GM11168 (cell line): ENCODE measurements at regions not wholly inside any gene's neighbourhood (a gene's known extent, or its start where the extent isn't known, plus 50 kb on each side); places are given as distances from the start of the nearest gene placed in this dataset.

ENCODE experiments used
- in situ Hi-C: fragments of 300-500 bp; cut with MboI; formaldehyde crosslinking; loops from one replicate; pipeline ENCODE4 v1.12.0; 2022; ENCODE audit warnings: low sequenced_read_pairs; ENCODE audit not compliant: unreplicated experiment

DNA sequence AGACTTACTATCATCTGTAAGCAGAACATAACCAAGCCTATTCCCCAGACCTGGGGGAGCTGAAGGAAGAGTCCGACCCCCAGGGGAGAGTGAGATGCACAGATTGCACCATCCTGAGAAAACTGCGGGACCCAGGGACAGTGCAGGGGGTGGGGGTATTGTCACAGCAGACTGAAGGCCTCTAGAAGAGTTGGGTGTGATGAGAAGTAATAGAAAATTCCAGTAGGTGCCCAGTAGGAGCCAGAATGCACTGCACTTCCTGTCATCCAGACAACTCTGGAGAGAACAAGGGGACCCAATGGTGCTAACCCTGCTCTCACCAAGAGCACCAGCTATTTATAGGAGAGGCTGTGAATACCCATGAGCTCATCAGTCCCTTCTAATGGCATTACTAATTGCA lies 190.1 kb downstream of the BCL11B start:
- in situ Hi-C loops, result no loop called here

DNA sequence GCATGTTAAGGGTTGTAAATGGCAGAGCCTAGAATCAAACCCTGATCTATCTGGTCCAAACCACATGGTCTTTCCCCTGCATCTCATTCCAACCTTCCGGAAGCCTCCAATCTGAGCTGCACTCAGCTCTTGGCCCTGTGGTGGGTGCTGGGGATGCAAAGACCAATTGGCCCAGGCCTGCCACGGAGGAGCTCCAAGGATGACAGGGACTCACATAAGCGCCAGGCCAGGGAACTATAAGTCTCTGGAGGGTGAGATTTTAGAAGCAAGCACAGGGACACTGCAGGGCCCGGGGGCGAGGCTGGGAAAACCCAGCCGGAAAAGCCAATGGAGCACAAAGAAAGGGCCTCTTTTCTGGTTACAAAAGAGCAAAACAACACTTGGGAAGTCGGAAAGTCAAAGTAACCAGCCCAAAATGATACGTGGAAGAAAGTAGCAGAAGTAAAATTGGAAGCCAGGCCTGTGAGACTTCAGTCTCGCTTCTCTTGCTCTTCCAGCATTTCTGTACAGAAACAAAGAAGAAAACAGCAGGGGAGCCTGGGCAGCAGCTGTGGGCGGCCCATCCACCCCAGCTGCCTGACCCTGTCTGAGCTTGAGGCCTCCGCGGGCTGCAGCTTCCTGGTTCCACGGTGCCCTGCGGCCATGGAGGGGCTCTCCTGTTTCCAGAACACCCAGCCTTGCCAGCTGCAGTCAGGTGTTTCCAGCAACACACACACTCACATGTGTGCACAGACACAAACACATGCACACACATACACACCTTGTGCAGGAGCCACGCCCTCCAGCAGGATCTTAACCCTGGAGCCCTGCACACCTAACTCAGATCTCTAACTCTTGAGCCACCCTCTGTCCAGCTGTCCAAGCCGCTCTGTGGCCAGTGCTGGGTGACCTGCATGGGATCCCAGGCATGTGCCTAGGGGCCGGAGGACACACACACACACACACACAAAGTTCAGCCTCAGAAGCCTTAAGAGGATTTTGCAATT lies 178.2 kb downstream of the BCL11B start:
- in situ Hi-C loops, result no loop called here

DNA sequence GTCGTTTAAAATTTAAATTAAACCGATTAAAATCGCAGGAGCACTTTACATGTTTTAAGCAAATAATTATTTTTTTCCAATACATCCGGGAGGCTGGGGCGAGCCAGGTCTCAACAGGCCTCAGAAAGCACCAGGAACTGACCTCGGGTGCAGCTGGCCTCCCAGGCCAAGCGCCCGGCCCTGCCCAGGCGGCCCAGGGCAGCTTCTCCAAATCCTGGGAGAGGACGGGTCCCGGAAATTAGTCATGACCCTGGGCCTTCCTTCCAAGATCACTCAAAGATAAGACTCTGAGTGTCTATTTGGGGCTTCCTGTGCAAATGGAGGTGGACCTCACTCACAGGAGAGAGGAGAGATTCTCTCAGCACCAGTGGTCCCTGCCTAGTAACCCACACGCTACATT lies 177.1 kb downstream of the BCL11B start:
- in situ Hi-C loops, result no loop called here

DNA sequence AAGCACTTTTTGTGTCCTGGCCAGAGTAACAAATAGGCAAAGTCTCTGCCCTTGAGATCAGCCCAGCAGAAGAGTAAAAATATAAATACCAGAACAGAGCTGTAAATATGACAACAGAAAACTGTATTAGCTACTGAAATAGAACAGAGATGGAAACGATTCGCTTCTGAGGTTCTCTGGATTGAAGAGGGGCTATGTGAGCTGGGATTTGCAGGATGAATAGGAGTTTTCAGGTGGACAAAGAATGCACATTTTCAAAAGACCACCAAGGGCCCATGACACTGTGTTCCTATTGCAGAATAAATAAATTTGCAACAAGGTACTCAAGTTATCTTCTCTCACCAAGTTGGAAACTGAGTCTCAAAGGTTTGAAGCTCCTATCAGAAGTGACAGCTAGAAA lies 176.6 kb downstream of the BCL11B start:
- in situ Hi-C loops, result no loop called here

DNA sequence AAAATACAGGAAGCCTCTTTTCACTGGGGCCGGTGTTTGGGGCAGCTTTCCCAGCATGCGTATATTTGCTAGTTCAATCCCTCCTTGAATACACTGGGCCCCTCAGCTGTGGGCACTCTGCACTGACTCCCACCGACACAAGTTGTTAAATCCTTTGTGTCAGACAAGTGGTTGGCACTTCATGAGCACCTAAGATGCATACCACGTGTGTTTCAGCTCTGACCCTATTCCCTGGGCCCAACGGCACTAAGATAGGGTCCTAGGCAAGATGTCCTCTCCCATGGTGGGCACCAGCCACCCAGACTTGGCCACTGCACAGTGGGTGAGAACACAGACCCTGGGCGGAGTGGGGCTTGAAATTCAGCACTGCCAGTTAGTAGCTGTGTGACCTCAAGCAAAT lies 173.8 kb downstream of the BCL11B start:
- in situ Hi-C loops, result no loop called here

DNA sequence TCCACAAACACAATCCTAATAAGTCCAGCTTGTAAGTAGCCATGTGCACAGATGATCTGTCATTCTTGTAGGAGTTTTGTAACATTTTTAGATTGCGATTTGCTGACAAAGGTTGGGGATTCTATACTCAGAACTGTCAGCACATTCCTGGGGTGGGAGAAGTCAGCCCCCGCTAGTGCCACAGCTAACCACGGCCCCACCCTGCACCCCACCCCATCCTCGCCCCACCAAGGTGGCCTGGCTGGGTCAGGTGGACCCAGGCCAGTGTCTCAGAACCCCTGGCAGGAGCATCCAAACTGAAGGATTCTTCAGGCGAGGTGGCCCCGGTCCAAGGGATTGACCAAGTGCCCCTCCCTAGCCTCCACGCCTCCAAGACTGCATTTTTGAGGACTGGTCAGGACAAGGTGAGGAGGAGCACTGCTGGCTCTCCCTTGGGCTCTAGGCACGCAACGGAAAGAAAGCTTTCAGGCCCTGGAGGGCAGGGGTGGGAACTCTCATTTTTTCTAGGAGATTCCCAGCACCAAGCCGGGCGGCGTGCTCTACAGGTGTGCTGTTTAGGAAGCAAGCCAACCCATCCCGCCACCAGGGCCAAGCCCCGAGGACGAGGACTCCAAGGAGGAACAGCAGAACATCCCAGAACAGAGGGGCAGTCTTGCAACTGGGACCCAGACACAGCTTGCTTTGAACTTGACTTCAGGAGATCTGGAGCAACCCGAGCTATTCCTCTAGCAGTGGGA lies 172.8 kb downstream of the BCL11B start:
- in situ Hi-C loops, result no loop called here

DNA sequence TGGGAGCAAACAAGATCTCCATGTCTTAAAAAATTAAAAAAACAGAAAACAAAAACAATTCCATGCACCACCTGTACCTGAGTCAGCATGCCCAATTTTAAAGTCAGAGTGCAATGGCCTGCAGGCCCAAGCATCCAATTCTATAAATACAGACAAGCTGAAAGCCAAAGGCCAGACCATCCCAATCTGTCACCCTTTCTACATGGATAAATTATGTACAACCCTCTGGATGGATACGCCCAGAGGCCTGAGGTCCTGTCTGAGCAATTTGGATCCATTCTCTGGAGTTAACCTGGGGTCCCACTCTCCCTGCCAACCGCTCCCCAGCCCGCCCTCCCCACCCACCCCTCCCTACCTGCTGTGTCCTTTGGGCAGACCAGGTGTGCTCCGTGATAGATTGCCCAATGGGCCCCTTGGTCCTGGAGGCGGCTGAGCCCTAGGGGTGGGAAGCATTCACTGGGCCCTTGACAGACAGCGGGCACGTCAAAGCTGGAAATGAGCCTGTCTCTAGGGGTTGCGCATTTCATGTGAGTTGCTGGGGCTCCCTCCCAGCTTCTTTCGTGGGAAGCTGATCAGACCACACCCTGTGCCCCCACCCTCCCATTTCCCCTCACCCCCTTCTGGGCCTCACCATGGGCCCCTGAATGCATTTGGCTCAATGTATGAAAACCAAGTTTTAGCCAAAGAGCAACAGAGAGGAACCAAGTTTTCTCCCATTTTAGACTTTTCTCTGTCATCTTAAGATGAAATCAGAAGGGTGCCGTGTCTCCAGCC lies 171.3 kb downstream of the BCL11B start:
- in situ Hi-C loops, result no loop called here

DNA sequence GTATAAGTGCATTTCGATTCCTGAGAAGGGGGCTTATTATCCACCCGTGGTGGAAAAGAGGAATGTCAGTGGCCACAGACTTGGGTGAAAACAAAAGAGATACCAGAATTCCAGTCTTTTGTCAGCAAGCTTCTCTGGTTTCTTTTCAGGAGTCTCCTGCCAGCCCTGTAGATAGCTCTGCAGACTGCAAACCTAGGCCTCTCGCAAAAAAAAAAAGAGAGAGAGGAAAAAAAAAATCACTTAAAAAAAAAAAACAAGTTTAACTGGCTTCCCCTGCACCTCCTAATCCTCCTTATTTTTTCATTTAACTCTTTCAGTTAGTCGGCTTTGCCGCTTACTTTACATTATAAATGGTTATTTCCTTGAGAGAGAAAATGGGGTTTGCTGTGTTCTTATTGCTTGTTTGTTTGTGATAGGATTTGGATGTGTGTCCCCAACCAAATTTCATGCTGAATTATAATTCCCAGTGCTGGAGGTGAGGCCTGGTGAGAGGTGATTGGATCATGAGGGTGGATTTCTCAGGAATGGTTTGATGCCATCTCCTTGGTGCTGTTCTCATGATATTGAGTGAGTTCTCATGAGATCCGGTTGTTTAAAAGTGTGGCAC lies 170.0 kb downstream of the BCL11B start:
- in situ Hi-C loops, result no loop called here

DNA sequence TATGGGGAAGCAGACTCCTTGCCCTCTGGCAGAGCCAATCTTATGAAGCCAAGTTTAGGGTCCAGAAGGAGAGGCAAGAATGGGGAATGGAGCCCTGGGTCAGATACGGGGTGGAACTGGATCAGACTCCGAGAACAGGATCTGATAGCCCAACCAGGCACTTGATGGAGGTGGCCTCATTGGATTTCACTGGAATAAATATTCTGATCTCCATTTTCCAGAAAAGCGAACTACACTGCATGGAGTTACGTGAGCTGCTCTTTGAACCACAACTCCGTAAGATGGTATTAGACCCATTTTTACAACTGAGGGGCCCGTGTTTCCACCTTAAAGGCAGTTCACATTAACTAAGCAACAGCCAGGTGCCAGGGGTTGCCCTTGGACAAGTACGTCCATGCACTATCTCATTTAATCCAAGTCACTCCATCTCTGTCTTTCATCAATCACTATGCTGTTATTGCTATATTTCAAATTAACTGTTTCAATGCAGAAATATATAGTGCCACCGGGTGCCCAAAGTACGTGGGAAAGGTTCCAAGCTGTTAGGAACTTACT lies 155.2 kb downstream of the BCL11B start:
- in situ Hi-C loops, result no loop called here

DNA sequence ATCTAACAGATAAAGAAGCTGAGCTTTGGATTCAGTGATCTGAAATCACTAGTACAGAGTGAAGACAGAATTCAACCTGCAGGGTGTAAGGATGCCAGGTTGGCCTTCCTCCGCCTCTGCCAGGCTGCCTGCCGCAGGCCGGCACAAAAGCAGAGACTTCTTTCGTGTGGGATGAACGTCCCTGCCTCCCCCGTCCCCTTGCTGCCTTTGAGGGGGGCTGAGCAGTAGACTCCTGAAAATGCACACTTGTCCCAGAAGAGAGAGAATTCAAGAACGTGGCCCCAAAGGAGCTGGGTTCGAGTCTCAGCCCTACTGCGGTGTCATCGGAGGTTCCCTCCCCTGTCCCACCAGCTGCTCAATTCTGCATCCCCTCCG lies 154.3 kb downstream of the BCL11B start:
- in situ Hi-C loops, result no loop called here

DNA sequence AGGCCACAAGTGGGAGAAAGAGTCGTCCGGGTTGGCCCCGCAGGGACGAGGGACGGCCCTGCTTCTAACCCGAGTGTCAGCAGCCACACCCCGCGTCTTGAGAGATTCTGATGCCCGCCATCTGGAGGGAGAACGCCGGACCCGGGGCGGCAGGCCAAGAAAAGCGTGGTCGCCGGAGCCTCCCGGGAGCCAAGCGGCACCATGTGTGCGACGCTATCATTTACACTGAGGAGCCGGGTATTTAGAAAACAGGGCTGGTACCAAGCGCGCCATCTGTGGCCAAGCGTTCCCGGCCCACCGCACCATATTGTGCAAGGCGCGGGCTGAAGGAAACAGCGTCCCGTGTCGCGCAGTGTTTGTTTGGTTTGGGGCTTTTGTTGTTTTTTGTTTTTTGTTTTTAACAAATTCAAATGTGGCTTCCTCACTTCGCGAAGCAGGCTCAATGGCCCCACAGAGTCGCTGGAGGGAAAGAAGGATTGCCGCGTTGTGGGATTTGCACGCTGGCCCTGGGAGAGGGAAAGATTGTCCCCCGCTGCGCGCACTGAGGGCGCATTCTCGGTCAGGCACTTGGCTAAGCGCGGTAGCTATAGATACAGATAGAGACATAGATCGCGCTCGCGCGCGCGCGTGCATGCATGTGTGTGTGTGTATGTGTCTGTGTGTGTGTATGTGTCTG lies 153.8 kb downstream of the BCL11B start:
- in situ Hi-C loops, result no loop called here

DNA sequence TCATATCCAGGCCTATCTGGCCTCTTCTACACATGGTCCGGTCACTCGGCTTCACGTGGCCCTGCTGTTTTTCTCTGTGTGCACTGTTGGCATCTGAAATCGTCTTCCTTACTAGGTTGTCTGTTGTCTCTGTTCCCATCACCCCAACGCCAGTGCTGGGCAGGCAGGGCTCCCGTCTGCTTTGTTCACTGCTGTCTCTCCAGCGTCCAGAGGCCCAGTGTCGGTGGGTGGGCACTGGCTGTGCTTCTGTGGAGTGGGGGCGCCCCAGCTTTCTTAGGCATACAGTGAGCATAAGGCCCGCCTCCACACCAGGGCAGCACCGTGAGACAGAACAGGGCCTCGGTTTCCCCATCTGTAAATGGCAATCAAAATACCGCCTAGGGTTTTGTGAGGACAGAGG lies 153.1 kb downstream of the BCL11B start:
- in situ Hi-C loops, result no loop called here
